Uterus (tissue), 2 donors: ENCODE measurements at regions not wholly inside any gene's neighbourhood (a gene's known extent, or its start where the extent isn't known, plus 50 kb on each side); places are given as distances from the start of the nearest gene placed in this dataset.

Source experiments
- POLR2A ChIP-seq, 2 donors: fragments of 450-650 bp; IDR thresholded peaks; one replicate each; pipeline ENCODE4 v1.6.1; 2016; ENCODE audit warnings: antibody characterized with exemption in 2 of 2, mild to moderate bottlenecking in 1 of 2, moderate library complexity in 1 of 2
- TF ChIP-seq, protein P1 (sequence below), 4 experiments: fragments of 200-600 bp in 2 of 4; fragments of 450-650 bp in 2 of 4; sonication (generic) in 2 of 4; IDR thresholded peaks; one replicate each; pipeline ENCODE4 v1.5.1; 2016 to 2019; ENCODE audit warnings: antibody characterized with exemption in 4 of 4, mild to moderate bottlenecking in 2 of 4, moderate library complexity in 1 of 4

DNA sequence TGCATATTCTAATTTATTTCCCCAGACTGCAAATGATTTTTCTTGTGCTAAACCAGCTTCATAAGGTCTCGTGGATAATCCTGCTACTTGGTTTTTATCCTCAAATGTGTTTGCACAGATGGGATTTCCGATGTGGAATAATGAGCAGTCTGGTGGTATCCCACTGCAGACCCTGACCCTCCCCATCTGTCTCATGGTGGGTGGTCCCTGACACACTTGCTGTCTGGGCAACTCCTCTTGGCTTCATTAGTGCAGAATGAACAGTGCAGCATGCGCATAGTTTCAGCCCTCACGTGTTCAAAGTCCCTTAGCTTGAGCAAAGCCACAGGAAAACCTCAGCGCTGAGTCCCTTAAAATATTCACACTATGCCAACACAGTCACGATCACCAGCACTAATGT is 996.5 kb downstream of the AACS start:
- TF ChIP-seq, protein P1, sequence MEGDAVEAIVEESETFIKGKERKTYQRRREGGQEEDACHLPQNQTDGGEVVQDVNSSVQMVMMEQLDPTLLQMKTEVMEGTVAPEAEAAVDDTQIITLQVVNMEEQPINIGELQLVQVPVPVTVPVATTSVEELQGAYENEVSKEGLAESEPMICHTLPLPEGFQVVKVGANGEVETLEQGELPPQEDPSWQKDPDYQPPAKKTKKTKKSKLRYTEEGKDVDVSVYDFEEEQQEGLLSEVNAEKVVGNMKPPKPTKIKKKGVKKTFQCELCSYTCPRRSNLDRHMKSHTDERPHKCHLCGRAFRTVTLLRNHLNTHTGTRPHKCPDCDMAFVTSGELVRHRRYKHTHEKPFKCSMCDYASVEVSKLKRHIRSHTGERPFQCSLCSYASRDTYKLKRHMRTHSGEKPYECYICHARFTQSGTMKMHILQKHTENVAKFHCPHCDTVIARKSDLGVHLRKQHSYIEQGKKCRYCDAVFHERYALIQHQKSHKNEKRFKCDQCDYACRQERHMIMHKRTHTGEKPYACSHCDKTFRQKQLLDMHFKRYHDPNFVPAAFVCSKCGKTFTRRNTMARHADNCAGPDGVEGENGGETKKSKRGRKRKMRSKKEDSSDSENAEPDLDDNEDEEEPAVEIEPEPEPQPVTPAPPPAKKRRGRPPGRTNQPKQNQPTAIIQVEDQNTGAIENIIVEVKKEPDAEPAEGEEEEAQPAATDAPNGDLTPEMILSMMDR (IDR thresholded peaks at IDR 0.05): no peak
- TF ChIP-seq POLR2A (IDR thresholded peaks at IDR 0.05): no peak
